Endodermal cell (in vitro differentiated cells): ENCODE measurements at regions not wholly inside any gene's neighbourhood (a gene's known extent, or its start where the extent isn't known, plus 50 kb on each side); places are given as distances from the start of the nearest gene placed in this dataset.

Source experiments
- DNase-seq: peaks from one replicate; pipeline ENCODE4 v3.0.0-alpha.2; 2017
- H3K27ac ChIP-seq: 2 replicates; pipeline ENCODE4 v1.5.1; 2013; ENCODE audit warnings: mild to moderate bottlenecking, low read depth, low read length, moderate library complexity
- H3K27me3 ChIP-seq: 2 replicates; pipeline ENCODE4 v1.6.1; 2013; ENCODE audit warnings: mild to moderate bottlenecking, low read length, moderate library complexity; ENCODE audit not compliant: insufficient read depth, control insufficient read depth, poor library complexity, severe bottlenecking
- H3K36me3 ChIP-seq: 2 replicates; pipeline ENCODE4 v1.7.0; 2013; ENCODE audit warnings: mild to moderate bottlenecking, low read length, moderate library complexity; ENCODE audit not compliant: control insufficient read depth, insufficient read depth
- H3K4me1 ChIP-seq: one replicate; pipeline ENCODE4 v1.7.0; 2013; ENCODE audit warnings: low read length; ENCODE audit not compliant: control insufficient read depth, insufficient read depth
- H3K4me3 ChIP-seq: 2 replicates; pipeline ENCODE4 v1.5.1; 2013; ENCODE audit warnings: mild to moderate bottlenecking, low read length, moderate library complexity
- H3K9ac ChIP-seq: 2 replicates; pipeline ENCODE4 v1.6.1; 2013; ENCODE audit warnings: mild to moderate bottlenecking, low read length, moderate library complexity; ENCODE audit not compliant: poor library complexity, severe bottlenecking; ENCODE audit errors: extremely low read depth
- H3K9me3 ChIP-seq: 2 replicates; pipeline ENCODE4 v1.6.1; 2013; ENCODE audit warnings: mild to moderate bottlenecking, low read length, moderate library complexity; ENCODE audit not compliant: control insufficient read depth
- H3K27ac Mint-ChIP-seq: 2 replicates; pipeline ENCODE4 v1.8.0; 2020; ENCODE audit warnings: mixed read lengths
- H3K27me3 Mint-ChIP-seq: 2 replicates; pipeline ENCODE4 v1.8.0; 2021; ENCODE audit warnings: mild to moderate bottlenecking, mixed read lengths; ENCODE audit not compliant: insufficient read depth
- H3K36me3 Mint-ChIP-seq: 2 replicates; pipeline ENCODE4 v1.8.0; 2020; ENCODE audit warnings: low read depth, mixed read lengths
- H3K4me1 Mint-ChIP-seq: 2 replicates; pipeline ENCODE4 v1.8.0; 2020; ENCODE audit warnings: mixed read lengths
- H3K4me3 Mint-ChIP-seq: 2 replicates; pipeline ENCODE4 v1.8.0; 2020; ENCODE audit warnings: mild to moderate bottlenecking, moderate library complexity, mixed read lengths
- H3K9me3 Mint-ChIP-seq: 2 replicates; pipeline ENCODE4 v1.8.0; 2020; ENCODE audit warnings: mild to moderate bottlenecking, mixed read lengths
- WGBS, 2 experiments: methylation state at CpG; one replicate each; pipeline versions ENCODE4 v1.1.5 to v1.1.7; 2013; ENCODE audit warnings: missing lambda C conversion rate in 2 of 2, mixed read lengths in 1 of 2; ENCODE audit not compliant: insufficient coverage in 1 of 2, insufficient read length in 1 of 2; 5-methylcytosine and 5-hydroxymethylcytosine counted together
- TF ChIP-seq, protein P1 (sequence below): fragments of 200-600 bp; sonication (generic); conservative IDR thresholded peaks from 2 replicates; pipeline ENCODE4 v1.5.0; 2021; ENCODE audit warnings: antibody characterized with exemption, mild to moderate bottlenecking

DNA sequence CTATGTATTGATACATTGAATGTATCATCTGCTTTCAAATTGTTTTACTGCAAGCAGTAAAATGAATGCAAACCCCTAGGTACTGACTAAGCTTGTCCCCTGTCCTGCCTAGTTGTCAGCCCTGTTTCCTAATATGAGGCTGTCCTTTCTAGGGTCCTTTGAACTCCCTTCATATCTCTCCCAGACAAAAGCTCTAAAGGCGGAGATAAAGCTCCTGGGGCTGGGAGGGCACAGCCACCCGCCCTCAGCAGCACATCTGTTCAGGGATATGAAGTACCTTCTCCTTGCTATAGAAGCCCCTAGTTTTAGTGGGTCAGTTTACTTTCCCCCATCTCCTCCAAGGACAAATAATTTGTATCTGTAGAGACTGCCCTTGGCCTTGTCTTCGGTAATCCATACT, 93.1 kb upstream of the ETS2 start:
- peaks cover 5% of the 10 kb centered on the region for H3K9me3 Mint-ChIP-seq
- peaks cover 4% of the 10 kb centered on the region for H3K4me1 Mint-ChIP-seq
- Histone ChIP-seq H3K36me3 (no peaks in the 10 kb centered on the region), H3K9ac (no peak overlapping the region), H3K27ac (no peak overlapping the region), H3K27me3 (no peaks in the 10 kb centered on the region), H3K4me3 (no peak overlapping the region), H3K9me3 (no peaks in the 10 kb centered on the region), H3K4me1 (no peaks in the 10 kb centered on the region)
- DNase-seq, result no peak
- H3K27me3 Mint-ChIP-seq, result no peaks in the 10 kb centered on the region
- no peak overlapping the region for H3K27ac Mint-ChIP-seq
- TF ChIP-seq, protein P1, sequence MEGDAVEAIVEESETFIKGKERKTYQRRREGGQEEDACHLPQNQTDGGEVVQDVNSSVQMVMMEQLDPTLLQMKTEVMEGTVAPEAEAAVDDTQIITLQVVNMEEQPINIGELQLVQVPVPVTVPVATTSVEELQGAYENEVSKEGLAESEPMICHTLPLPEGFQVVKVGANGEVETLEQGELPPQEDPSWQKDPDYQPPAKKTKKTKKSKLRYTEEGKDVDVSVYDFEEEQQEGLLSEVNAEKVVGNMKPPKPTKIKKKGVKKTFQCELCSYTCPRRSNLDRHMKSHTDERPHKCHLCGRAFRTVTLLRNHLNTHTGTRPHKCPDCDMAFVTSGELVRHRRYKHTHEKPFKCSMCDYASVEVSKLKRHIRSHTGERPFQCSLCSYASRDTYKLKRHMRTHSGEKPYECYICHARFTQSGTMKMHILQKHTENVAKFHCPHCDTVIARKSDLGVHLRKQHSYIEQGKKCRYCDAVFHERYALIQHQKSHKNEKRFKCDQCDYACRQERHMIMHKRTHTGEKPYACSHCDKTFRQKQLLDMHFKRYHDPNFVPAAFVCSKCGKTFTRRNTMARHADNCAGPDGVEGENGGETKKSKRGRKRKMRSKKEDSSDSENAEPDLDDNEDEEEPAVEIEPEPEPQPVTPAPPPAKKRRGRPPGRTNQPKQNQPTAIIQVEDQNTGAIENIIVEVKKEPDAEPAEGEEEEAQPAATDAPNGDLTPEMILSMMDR, result no peak
- no peaks in the 10 kb centered on the region for H3K36me3 Mint-ChIP-seq
- WGBS, 2 experiments, result 88% methylated on average over 2 of the region's 3 CpGs; no CpG with 5 or more reads in 1 of the 2 experiments
- no peak overlapping the region for H3K4me3 Mint-ChIP-seq

DNA sequence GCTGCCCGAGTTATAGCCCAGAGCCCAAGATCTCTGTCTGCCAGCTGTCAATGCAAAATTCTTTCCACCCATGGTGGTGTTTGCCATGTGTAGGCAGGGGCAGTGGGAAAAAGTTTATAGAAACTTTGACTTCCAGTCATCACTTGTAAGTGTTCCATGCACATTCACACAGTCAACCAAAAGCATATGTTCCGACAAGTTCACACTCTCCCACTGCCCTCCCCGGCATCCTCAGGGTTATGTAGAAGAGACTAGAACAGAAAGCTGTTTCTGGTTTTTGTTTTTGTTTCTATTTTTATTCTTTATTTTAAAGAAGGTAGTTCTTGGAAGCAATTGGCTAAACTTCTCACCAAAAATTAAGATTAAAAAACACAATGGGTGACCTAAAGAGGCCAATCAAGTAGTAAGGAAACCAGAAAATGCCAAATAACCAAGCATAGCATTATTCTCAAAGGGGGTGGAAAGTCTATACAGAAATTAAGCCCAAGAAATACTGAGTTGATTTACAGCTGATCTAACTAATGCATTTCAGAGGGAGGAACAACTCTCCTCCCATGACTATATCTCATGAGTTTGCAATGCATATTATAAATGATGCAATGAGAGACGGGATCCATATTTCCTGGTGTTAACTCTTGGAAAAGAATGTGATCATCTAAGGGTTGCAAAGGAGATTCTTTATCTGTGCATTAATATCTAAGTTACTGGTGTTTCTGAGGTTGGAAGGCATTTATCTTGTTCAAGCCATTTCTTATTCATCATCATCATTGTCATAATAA, 91.5 kb upstream of the ETS2 start:
- H3K4me3 Mint-ChIP-seq, result no peak overlapping the region
- no peaks in the 10 kb centered on the region for H3K36me3 Mint-ChIP-seq
- TF ChIP-seq, protein P1, result no peak
- Histone ChIP-seq H3K27ac (no peak overlapping the region), H3K9ac (no peak overlapping the region), H3K4me1 (no peaks in the 10 kb centered on the region), H3K36me3 (no peaks in the 10 kb centered on the region), H3K4me3 (no peak overlapping the region), H3K27me3 (no peaks in the 10 kb centered on the region), H3K9me3 (no peaks in the 10 kb centered on the region)
- H3K4me1 Mint-ChIP-seq, result peaks cover 4% of the 10 kb centered on the region
- DNase-seq, result no peak
- no peaks in the 10 kb centered on the region for H3K27me3 Mint-ChIP-seq
- WGBS, 2 experiments, result 87 to 92% methylated on average over 2 to 4 of the region's 4 CpGs
- no peak overlapping the region for H3K27ac Mint-ChIP-seq
- peaks cover 2% of the 10 kb centered on the region for H3K9me3 Mint-ChIP-seq

DNA sequence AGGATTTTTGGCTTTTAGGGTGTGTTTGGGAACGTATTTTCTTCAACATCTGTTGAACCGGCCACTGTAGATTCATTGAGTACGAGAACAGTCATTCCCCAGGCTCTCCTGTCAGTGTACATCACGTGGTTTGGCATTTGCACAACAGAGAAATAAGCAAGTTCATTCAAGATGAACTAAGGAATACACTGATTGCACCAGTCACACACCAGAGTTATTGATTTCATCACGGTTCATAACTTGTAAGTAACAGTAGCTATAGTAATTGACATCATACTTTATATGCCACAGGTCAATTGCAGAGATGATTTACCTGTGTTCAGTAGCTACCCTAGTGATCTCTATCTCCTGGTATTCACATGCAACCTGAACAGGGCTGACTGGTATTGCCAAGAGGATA, 90.7 kb upstream of the ETS2 start:
- 83 to 92% methylated on average over 4 to 5 of the region's 5 CpGs for WGBS, 2 experiments
- Histone ChIP-seq H3K27me3 (no peaks in the 10 kb centered on the region), H3K9ac (no peak overlapping the region), H3K9me3 (no peaks in the 10 kb centered on the region), H3K36me3 (no peaks in the 10 kb centered on the region), H3K4me1 (no peaks in the 10 kb centered on the region), H3K4me3 (no peak overlapping the region), H3K27ac (no peak overlapping the region)
- DNase-seq, result no peak
- TF ChIP-seq, protein P1, result no peak
- H3K4me3 Mint-ChIP-seq, result no peak overlapping the region
- no peaks in the 10 kb centered on the region for H3K27me3 Mint-ChIP-seq
- H3K36me3 Mint-ChIP-seq, result no peaks in the 10 kb centered on the region
- no peak overlapping the region for H3K27ac Mint-ChIP-seq
- H3K9me3 Mint-ChIP-seq, result no peaks in the 10 kb centered on the region
- H3K4me1 Mint-ChIP-seq, result peaks cover 3% of the 10 kb centered on the region
